Small intestine (tissue), 7 donors: ENCODE measurements at regions not wholly inside any gene's neighbourhood (a gene's known extent, or its start where the extent isn't known, plus 50 kb on each side); places are given as distances from the start of the nearest gene placed in this dataset.

Experiments
- DNase-seq, 2 donors: peaks; one replicate each; pipeline versions ENCODE4 v3.0.0 to v3.0.0-alpha.2; 2013
- FAIRE-seq: peaks from 2 replicates; lab custom pipeline; 2012; peaks lifted over from hg19 to GRCh38; lab: Jason Lieb, UNC
- H3K27ac ChIP-seq, 3 donors: one replicate each; pipeline ENCODE4 v1.5.1; 2013; ENCODE audit warnings: low read length in 2 of 3, mild to moderate bottlenecking in 2 of 3, control low read depth in 1 of 3, inconsistent platforms in 1 of 3, low read depth in 1 of 3, moderate library complexity in 1 of 3
- H3K27me3 ChIP-seq, 3 donors: one replicate each; pipeline ENCODE4 v1.6.1; 2013; ENCODE audit warnings: low read length in 3 of 3, inconsistent platforms in 1 of 3; ENCODE audit not compliant: control insufficient read depth in 3 of 3, insufficient read depth in 3 of 3
- H3K36me3 ChIP-seq, 3 donors: one replicate each; pipeline ENCODE4 v1.6.1; 2013; ENCODE audit warnings: low read length in 3 of 3, inconsistent platforms in 1 of 3, low read depth in 1 of 3, mild to moderate bottlenecking in 1 of 3, moderate library complexity in 1 of 3; ENCODE audit not compliant: control insufficient read depth in 3 of 3, insufficient read depth in 2 of 3
- H3K4me1 ChIP-seq, 3 donors: one replicate each; pipeline ENCODE4 v1.6.1; 2013; ENCODE audit warnings: low read length in 2 of 3, inconsistent platforms in 1 of 3, low read depth in 1 of 3, mild to moderate bottlenecking in 1 of 3, moderate library complexity in 1 of 3; ENCODE audit not compliant: control insufficient read depth in 3 of 3, insufficient read depth in 2 of 3
- H3K4me3 ChIP-seq, 3 donors: one replicate each; pipeline ENCODE4 v1.5.1; 2013; ENCODE audit warnings: low read length in 3 of 3, control low read depth in 1 of 3, inconsistent platforms in 1 of 3, low read depth in 1 of 3, mild to moderate bottlenecking in 1 of 3, moderate library complexity in 1 of 3
- H3K9me3 ChIP-seq, 2 donors: one replicate each; pipeline ENCODE4 v1.6.1; 2013; ENCODE audit warnings: low read depth in 1 of 2, low read length in 1 of 2; ENCODE audit not compliant: control insufficient read depth in 2 of 2, insufficient read depth in 1 of 2
- WGBS, 3 donors: extraction: QIAGEN DNeasy Blood & Tissue Kit; methylation state at CpG; one replicate each; pipeline ENCODE4 v1.1.7; 2013; 5-methylcytosine and 5-hydroxymethylcytosine counted together
- donor health status: healthy with polysubstance abuse.
- donor health status: control.
- donor health status: control.
- donor health status: Bipolar disorder and iron deficiency.
- donor health status: healthy.

- peaks cover 0 to 2% (median 0%) of the 10 kb centered on the region in 3 donors for H3K27me3 ChIP-seq
- FAIRE-seq (no peak), DNase-seq (no peak)
Measured at GRCh38 chr22:49693416-49693815, 134.3 kb downstream of the BRD1 start.

GRCh38 chr22:49692499-49693225 is 135.0 kb downstream of the BRD1 start:
- DNase-seq (no peak), FAIRE-seq (no peak)
- no peaks in the 10 kb centered on the region for H3K4me1 ChIP-seq
- H3K4me3 ChIP-seq = no peak overlapping the region
- H3K27ac ChIP-seq = no peak overlapping the region
- WGBS, 3 donors = 71 to 78% (median 75%) methylated on average over 18 of the region's 18 CpGs
- H3K27me3 ChIP-seq = peaks cover 0 to 2% (median 0%) of the 10 kb centered on the region in 3 donors
- no peaks in the 10 kb centered on the region for H3K9me3 ChIP-seq
- no peaks in the 10 kb centered on the region for H3K36me3 ChIP-seq

More at GRCh38 chr22:49693416-49693815, 134.3 kb downstream of the BRD1 start:
- Histone ChIP-seq H3K9me3 (no peaks in the 10 kb centered on the region), H3K36me3 (no peaks in the 10 kb centered on the region), H3K27ac (no peak overlapping the region), H3K4me3 (no peak overlapping the region), H3K4me1 (no peaks in the 10 kb centered on the region)
- 64 to 78% (median 71%) methylated on average over 11 of the region's 11 CpGs for WGBS, 3 donors

GRCh38 chr22:49691256-49691655 is 136.4 kb downstream of the BRD1 start:
- Histone ChIP-seq H3K4me3 (no peak overlapping the region), H3K36me3 (no peaks in the 10 kb centered on the region), H3K27me3 (peaks cover 0 to 2% (median 0%) of the 10 kb centered on the region in 3 donors), H3K4me1 (no peaks in the 10 kb centered on the region), H3K9me3 (no peaks in the 10 kb centered on the region), H3K27ac (no peak overlapping the region)
- 76 to 89% (median 76%) methylated on average over 3 of the region's 3 CpGs for WGBS, 3 donors
- no peak for FAIRE-seq
- DNase-seq = no peak

GRCh38 chr22:49690454-49690853 is 137.2 kb downstream of the BRD1 start:
- FAIRE-seq (no peak), DNase-seq (no peak)
- H3K27me3 ChIP-seq = peaks cover 0 to 2% (median 0%) of the 10 kb centered on the region in 3 donors
- no peaks in the 10 kb centered on the region for H3K4me1 ChIP-seq
- no peak overlapping the region for H3K4me3 ChIP-seq
- 73 to 83% (median 79%) methylated on average over 16 of the region's 16 CpGs for WGBS, 3 donors
- H3K36me3 ChIP-seq = no peaks in the 10 kb centered on the region
- H3K27ac ChIP-seq = no peak overlapping the region
- H3K9me3 ChIP-seq = no peaks in the 10 kb centered on the region

- no peak for FAIRE-seq
- no peak for DNase-seq
- 53 to 77% (median 67%) methylated on average over 11 of the region's 11 CpGs for WGBS, 3 donors
- Histone ChIP-seq H3K27me3 (peaks cover 0 to 2% (median 0%) of the 10 kb centered on the region in 3 donors), H3K9me3 (no peaks in the 10 kb centered on the region), H3K27ac (no peak overlapping the region), H3K36me3 (no peaks in the 10 kb centered on the region), H3K4me1 (no peaks in the 10 kb centered on the region), H3K4me3 (no peak overlapping the region)
Measured at GRCh38 chr22:49689858-49690257, 137.8 kb downstream of the BRD1 start.

GRCh38 chr22:49689255-49689770 is 138.4 kb downstream of the BRD1 start:
- H3K36me3 ChIP-seq = no peaks in the 10 kb centered on the region
- H3K4me1 ChIP-seq = no peaks in the 10 kb centered on the region
- WGBS, 3 donors = 72 to 85% (median 75%) methylated on average over 5 of the region's 5 CpGs
- no peaks in the 10 kb centered on the region for H3K9me3 ChIP-seq
- no peak overlapping the region for H3K27ac ChIP-seq
- peaks cover 0 to 2% (median 0%) of the 10 kb centered on the region in 3 donors for H3K27me3 ChIP-seq
- DNase-seq = no peak
- no peak overlapping the region for H3K4me3 ChIP-seq
- no peak for FAIRE-seq

GRCh38 chr22:49688516-49689254 is 139.0 kb downstream of the BRD1 start:
- no peaks in the 10 kb centered on the region for H3K36me3 ChIP-seq
- H3K27ac ChIP-seq = no peak overlapping the region
- 61 to 80% (median 62%) methylated on average over 18 to 20 of the region's 20 CpGs for WGBS, 3 donors
- peaks cover 0 to 2% (median 0%) of the 10 kb centered on the region in 3 donors for H3K27me3 ChIP-seq
- H3K4me1 ChIP-seq = no peaks in the 10 kb centered on the region
- no peaks in the 10 kb centered on the region for H3K9me3 ChIP-seq
- FAIRE-seq (no peak), DNase-seq (no peak)
- no peak overlapping the region for H3K4me3 ChIP-seq

GRCh38 chr22:49687786-49688515 is 139.7 kb downstream of the BRD1 start:
- DNase-seq (no peak), FAIRE-seq (no peak)
- 79 to 85% (median 80%) methylated on average over 23 to 24 of the region's 24 CpGs for WGBS, 3 donors
- H3K36me3 ChIP-seq = no peaks in the 10 kb centered on the region
- H3K9me3 ChIP-seq = no peaks in the 10 kb centered on the region
- no peak overlapping the region for H3K4me3 ChIP-seq
- H3K27me3 ChIP-seq = peaks cover 0 to 2% (median 0%) of the 10 kb centered on the region in 3 donors
- H3K27ac ChIP-seq = no peak overlapping the region
- H3K4me1 ChIP-seq = no peaks in the 10 kb centered on the region
